Subcutaneous abdominal adipose tissue (tissue), 5 donors: ENCODE measurements at regions not wholly inside any gene's neighbourhood (a gene's known extent, or its start where the extent isn't known, plus 50 kb on each side); places are given as distances from the start of the nearest gene placed in this dataset.

Experiments used
- H3K27ac ChIP-seq: one replicate; pipeline ENCODE4 v1.7.0; 2013; ENCODE audit warnings: low read depth, mild to moderate bottlenecking, inconsistent platforms, low read length, moderate library complexity
- H3K27me3 ChIP-seq, 5 donors: one replicate each; pipeline ENCODE4 v1.7.0; 2013; ENCODE audit warnings: low read length in 5 of 5, inconsistent platforms in 1 of 5; ENCODE audit not compliant: control insufficient read depth in 5 of 5, insufficient read depth in 4 of 5
- H3K36me3 ChIP-seq, 5 donors: one replicate each; pipeline ENCODE4 v1.7.0; 2013; ENCODE audit warnings: low read length in 5 of 5; ENCODE audit not compliant: control insufficient read depth in 5 of 5, insufficient read depth in 5 of 5
- H3K4me1 ChIP-seq, 5 donors: one replicate each; pipeline ENCODE4 v1.7.0; 2013; ENCODE audit warnings: low read length in 5 of 5, mild to moderate bottlenecking in 3 of 5, moderate library complexity in 1 of 5; ENCODE audit not compliant: control insufficient read depth in 5 of 5, insufficient read depth in 5 of 5
- H3K4me3 ChIP-seq, 5 donors: one replicate each; pipeline ENCODE4 v1.7.0; 2013; ENCODE audit warnings: low read length in 5 of 5, low read depth in 1 of 5
- H3K9ac ChIP-seq, 5 donors: one replicate each; pipeline ENCODE4 v1.7.0; 2013; ENCODE audit warnings: low read length in 5 of 5, mild to moderate bottlenecking in 4 of 5, moderate library complexity in 3 of 5
- H3K9me3 ChIP-seq, 5 donors: one replicate each; pipeline ENCODE4 v1.7.0; 2013; ENCODE audit warnings: low read length in 5 of 5; ENCODE audit not compliant: control insufficient read depth in 5 of 5
- donor health status: healthy.
- donor health status: healthy.
- donor health status: healthy.
- donor health status: healthy.
- donor health status: healthy.

DNA sequence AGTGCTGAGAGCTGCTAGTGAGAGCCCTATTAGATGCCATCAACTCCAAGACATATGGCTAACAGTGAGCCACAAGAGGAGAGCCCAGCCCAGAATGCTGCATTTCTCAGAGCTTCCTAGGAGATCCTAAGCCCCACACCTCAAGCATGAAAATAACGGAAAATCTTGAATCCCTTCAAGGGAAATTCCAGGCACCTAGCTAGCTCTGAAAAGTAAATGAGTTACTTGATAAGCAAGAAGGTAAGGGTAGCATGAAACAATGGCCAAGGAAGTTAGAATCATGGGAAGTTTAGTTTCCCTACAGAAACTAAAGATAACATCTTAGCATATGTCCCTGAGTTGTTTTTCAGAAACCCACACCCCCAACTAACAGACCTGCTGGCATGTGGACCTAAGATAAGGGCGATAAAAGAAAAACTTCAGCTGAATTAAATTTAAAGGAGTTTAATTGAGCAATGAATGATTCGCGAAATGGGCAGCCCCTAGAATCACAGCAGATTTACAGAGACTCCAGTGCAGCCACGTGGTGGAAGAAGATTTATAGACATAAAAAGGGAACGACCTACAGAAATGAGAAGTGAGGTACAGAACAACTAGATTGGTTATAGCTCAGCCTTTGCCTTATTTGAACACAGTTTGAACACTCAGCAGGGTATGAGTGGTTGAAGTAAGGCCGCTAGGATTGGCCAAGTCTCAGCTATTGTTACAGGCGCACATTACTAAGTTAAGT, 301.3 kb upstream of the DACH1 start:
- Histone ChIP-seq H3K27ac (no peak overlapping the region), H3K9ac (no peak overlapping the region), H3K4me1 (no peaks in the 10 kb centered on the region), H3K27me3 (no peaks in the 10 kb centered on the region), H3K4me3 (no peak overlapping the region), H3K36me3 (no peaks in the 10 kb centered on the region), H3K9me3 (no peaks in the 10 kb centered on the region)

- Histone ChIP-seq H3K36me3 (no peaks in the 10 kb centered on the region), H3K9me3 (no peaks in the 10 kb centered on the region), H3K4me1 (no peaks in the 10 kb centered on the region), H3K27me3 (no peaks in the 10 kb centered on the region), H3K9ac (no peak overlapping the region), H3K27ac (no peak overlapping the region), H3K4me3 (no peak overlapping the region)
These were observed 299.2 kb upstream of the DACH1 start for GRCh38 chr13:72166102-72166650.

DNA sequence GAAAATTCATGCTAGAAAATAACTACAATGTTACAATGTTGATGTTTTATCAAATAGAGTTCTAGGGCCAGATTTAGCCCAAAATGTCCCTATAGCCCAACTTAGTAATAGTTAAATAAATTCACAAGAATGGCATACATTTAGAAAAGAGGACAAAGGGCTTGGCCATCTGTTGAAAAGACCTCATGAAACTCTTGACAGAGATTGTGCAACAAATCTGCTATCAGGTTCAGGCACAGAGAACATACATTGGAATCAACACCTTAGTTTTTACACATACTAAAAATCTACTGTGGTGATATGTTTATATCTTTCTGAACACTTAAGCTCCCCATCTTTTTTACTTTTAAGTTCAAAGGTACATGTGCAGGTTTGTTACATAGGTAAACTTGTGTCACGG, 298.3 kb upstream of the DACH1 start:
- no peak overlapping the region for H3K4me3 ChIP-seq
- no peaks in the 10 kb centered on the region for H3K27me3 ChIP-seq
- no peak overlapping the region for H3K27ac ChIP-seq
- H3K36me3 ChIP-seq = no peaks in the 10 kb centered on the region
- no peaks in the 10 kb centered on the region for H3K9me3 ChIP-seq
- H3K4me1 ChIP-seq = no peaks in the 10 kb centered on the region
- H3K9ac ChIP-seq = no peak overlapping the region

DNA sequence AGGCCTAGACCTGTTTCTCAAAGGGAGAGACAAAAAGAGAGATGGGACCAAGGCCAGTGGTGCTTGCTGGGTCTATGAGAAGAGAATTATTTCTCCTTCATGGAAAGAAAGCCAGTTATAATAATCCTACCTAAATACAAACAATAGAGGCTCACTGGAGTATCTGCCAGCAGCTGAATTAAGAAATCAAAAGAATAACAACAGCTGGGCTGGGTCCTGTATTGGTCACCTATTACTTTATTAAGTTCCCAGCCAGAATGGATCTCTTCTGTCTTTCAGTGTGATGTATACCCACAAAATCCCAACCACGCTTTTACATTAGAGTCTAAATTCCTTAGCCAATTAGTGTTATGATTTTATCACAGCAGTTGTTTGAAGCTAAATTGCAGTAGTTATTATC, 297.8 kb upstream of the DACH1 start:
- H3K9ac ChIP-seq = no peak overlapping the region
- H3K27ac ChIP-seq = no peak overlapping the region
- no peaks in the 10 kb centered on the region for H3K9me3 ChIP-seq
- no peaks in the 10 kb centered on the region for H3K36me3 ChIP-seq
- H3K4me3 ChIP-seq = no peak overlapping the region
- no peaks in the 10 kb centered on the region for H3K27me3 ChIP-seq
- no peaks in the 10 kb centered on the region for H3K4me1 ChIP-seq

DNA sequence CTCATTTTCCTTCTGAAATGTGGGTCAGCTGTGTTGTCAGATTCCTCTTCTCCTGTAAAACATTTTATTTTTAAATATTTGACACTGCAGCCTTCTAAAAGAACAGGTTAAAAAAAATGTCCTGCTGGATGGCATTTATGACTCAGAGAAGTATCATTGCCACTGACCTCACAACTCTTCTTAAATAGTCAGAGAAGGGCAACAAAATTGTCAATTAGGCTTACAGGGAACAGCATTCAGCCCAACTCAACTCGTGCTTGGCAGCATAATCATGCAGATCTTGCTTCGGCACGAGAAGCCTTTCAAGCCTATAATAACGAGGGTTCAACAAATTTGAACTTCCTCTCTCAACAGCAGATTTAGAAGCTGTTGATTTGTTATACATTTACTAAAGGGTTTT, 296.7 kb upstream of the DACH1 start:
- Histone ChIP-seq H3K9me3 (no peaks in the 10 kb centered on the region), H3K36me3 (no peaks in the 10 kb centered on the region), H3K9ac (no peak overlapping the region), H3K4me3 (no peak overlapping the region), H3K27me3 (no peaks in the 10 kb centered on the region), H3K4me1 (no peaks in the 10 kb centered on the region), H3K27ac (no peak overlapping the region)

GRCh38 chr13:72160977-72161376, 294.0 kb upstream of the DACH1 start:
- no peaks in the 10 kb centered on the region for H3K27me3 ChIP-seq
- no peaks in the 10 kb centered on the region for H3K4me1 ChIP-seq
- no peak overlapping the region for H3K4me3 ChIP-seq
- H3K9ac ChIP-seq = no peak overlapping the region
- H3K9me3 ChIP-seq = no peaks in the 10 kb centered on the region
- no peaks in the 10 kb centered on the region for H3K36me3 ChIP-seq
- H3K27ac ChIP-seq = no peak overlapping the region

- no peaks in the 10 kb centered on the region for H3K4me1 ChIP-seq
- H3K27ac ChIP-seq = no peak overlapping the region
- no peaks in the 10 kb centered on the region for H3K36me3 ChIP-seq
- H3K27me3 ChIP-seq = no peaks in the 10 kb centered on the region
- H3K9me3 ChIP-seq = no peaks in the 10 kb centered on the region
- H3K4me3 ChIP-seq = no peak overlapping the region
- H3K9ac ChIP-seq = no peak overlapping the region
These were observed 289.8 kb upstream of the DACH1 start for GRCh38 chr13:72156760-72157159.

GRCh38 chr13:72153272-72153671, 286.3 kb upstream of the DACH1 start:
- Histone ChIP-seq H3K36me3 (no peaks in the 10 kb centered on the region), H3K27me3 (no peaks in the 10 kb centered on the region), H3K27ac (no peak overlapping the region), H3K9ac (no peak overlapping the region), H3K4me1 (peaks cover 0 to 3% (median 0%) of the 10 kb centered on the region in 5 donors), H3K4me3 (no peak overlapping the region), H3K9me3 (no peaks in the 10 kb centered on the region)

GRCh38 chr13:72151241-72151640, 284.2 kb upstream of the DACH1 start:
- Histone ChIP-seq H3K27ac (no peak overlapping the region), H3K36me3 (no peaks in the 10 kb centered on the region), H3K27me3 (no peaks in the 10 kb centered on the region), H3K4me3 (no peak overlapping the region), H3K4me1 (peaks cover 0 to 3% (median 0%) of the 10 kb centered on the region in 5 donors), H3K9ac (no peak overlapping the region), H3K9me3 (no peaks in the 10 kb centered on the region)

GRCh38 chr13:72150502-72150901, 283.5 kb upstream of the DACH1 start:
- H3K27me3 ChIP-seq = no peaks in the 10 kb centered on the region
- H3K36me3 ChIP-seq = no peaks in the 10 kb centered on the region
- peaks cover 0 to 3% (median 0%) of the 10 kb centered on the region in 5 donors for H3K4me1 ChIP-seq
- no peaks in the 10 kb centered on the region for H3K9me3 ChIP-seq
- no peak overlapping the region for H3K4me3 ChIP-seq
- no peak overlapping the region for H3K27ac ChIP-seq
- no peak overlapping the region for H3K9ac ChIP-seq
